ENCODE measurements at regions not wholly inside any gene's neighbourhood (a gene's known extent, or its start where the extent isn't known, plus 50 kb on each side); places are given as distances from the start of the nearest gene placed in this dataset.
A peak's percentile ranks its signal among the peaks of the same experiment; 100 is the strongest.

GRCh38 chr22:23401910-23402274 is 178.2 kb downstream of the IGLL1 start:
- TF ChIP-seq Cebpa-rat (IDR thresholded peaks at IDR 0.05): no peak
- Histone ChIP-seq H4K20me1 (peaks cover 0 to 32% (median 6%) of the 10 kb centered on the region in 11 experiments; a peak in 12 of 22 replicates), H3K4me3 (peak overlapping the region in 8 of 10 experiments; percentile 49 to 69 (median 58); a peak in 12 of 20 replicates), H3K27ac (no peak overlapping the region), H3K9ac (peak overlapping the region in 8 of 11 experiments; percentile 24 to 78 (median 70); a peak in 8 of 22 replicates), H3K4me1 (peaks cover 0 to 72% (median 66%) of the 10 kb centered on the region in 10 experiments; a peak in 18 of 20 replicates), H3K4me2 (peak overlapping the region; percentile 88 to 95 (median 93)), H3K9me3 (replicated peaks in 1 of 11) (no peaks in the 10 kb centered on the region), H3K36me3 (no peaks in the 10 kb centered on the region), H3K27me3 (peaks cover 0 to 6% (median 0%) of the 10 kb centered on the region in 11 experiments; a peak in 1 of 22 replicates)

- peaks cover 0 to 78% (median 71%) of the 10 kb centered on the region in 10 experiments; a peak in 18 of 20 replicates for H3K4me1 ChIP-seq
Measured at GRCh38 chr22:23401111-23401909, 178.8 kb downstream of the IGLL1 start.

GRCh38 chr22:23400286-23400981 is 179.7 kb downstream of the IGLL1 start:
- Histone ChIP-seq H3K4me3 (no peak overlapping the region), H3K9me3 (replicated peaks in 1 of 11) (no peaks in the 10 kb centered on the region), H3K27me3 (peaks cover 0 to 6% (median 0%) of the 10 kb centered on the region in 11 experiments; a peak in 1 of 22 replicates), H3K27ac (no peak overlapping the region), H3K4me1 (peaks cover 6 to 87% (median 80%) of the 10 kb centered on the region in 10 experiments; a peak in 18 of 20 replicates), H3K36me3 (no peaks in the 10 kb centered on the region), H4K20me1 (peaks cover 0 to 36% (median 6%) of the 10 kb centered on the region in 11 experiments; a peak in 12 of 22 replicates), H3K9ac (no peak overlapping the region), H3K4me2 (peak overlapping the region in 9 of 11 experiments; percentile 5 to 92 (median 78); a peak in 16 of 22 replicates)
- TF ChIP-seq Cebpa-rat (IDR thresholded peaks at IDR 0.05): no peak

More at GRCh38 chr22:23401111-23401909, 178.8 kb downstream of the IGLL1 start:
- H3K36me3 ChIP-seq: no peaks in the 10 kb centered on the region
- H3K27me3 ChIP-seq: peaks cover 0 to 6% (median 0%) of the 10 kb centered on the region in 11 experiments; a peak in 1 of 22 replicates
- peaks cover 0 to 35% (median 6%) of the 10 kb centered on the region in 11 experiments; a peak in 12 of 22 replicates for H4K20me1 ChIP-seq
- no peak overlapping the region for H3K4me3 ChIP-seq
- H3K9ac ChIP-seq: no peak overlapping the region
- TF ChIP-seq Cebpa-rat (IDR thresholded peaks at IDR 0.05): no peak
- H3K4me2 ChIP-seq: peak overlapping the region in 9 of 11 experiments; percentile 5 to 94 (median 92); a peak in 16 of 22 replicates
- H3K9me3 ChIP-seq (replicated peaks in 1 of 11): no peaks in the 10 kb centered on the region
- H3K27ac ChIP-seq: no peak overlapping the region

GRCh38 chr22:23399367-23400285 is 180.5 kb downstream of the IGLL1 start:
- peaks cover 0 to 6% (median 0%) of the 10 kb centered on the region in 11 experiments; a peak in 1 of 22 replicates for H3K27me3 ChIP-seq

GRCh38 chr22:23398701-23399366 is 181.3 kb downstream of the IGLL1 start:
- Histone ChIP-seq H3K4me2 (peak overlapping the region; percentile 32 to 92 (median 74); a peak in 21 of 22 replicates), H3K36me3 (no peaks in the 10 kb centered on the region), H4K20me1 (peaks cover 0 to 38% (median 6%) of the 10 kb centered on the region in 11 experiments; a peak in 12 of 22 replicates), H3K9ac (peak overlapping the region in 1 of 11 experiments; percentile 20; a peak in 1 of 22 replicates), H3K4me1 (peaks cover 6 to 99% (median 93%) of the 10 kb centered on the region in 10 experiments; a peak in 18 of 20 replicates), H3K4me3 (no peak overlapping the region), H3K27me3 (peaks cover 0 to 6% (median 0%) of the 10 kb centered on the region in 11 experiments; a peak in 1 of 22 replicates), H3K27ac (no peak overlapping the region), H3K9me3 (replicated peaks in 1 of 11) (no peaks in the 10 kb centered on the region)
- no peak for TF ChIP-seq Cebpa-rat (IDR thresholded peaks at IDR 0.05)

More at GRCh38 chr22:23399367-23400285, 180.5 kb downstream of the IGLL1 start:
- Histone ChIP-seq H3K36me3 (no peaks in the 10 kb centered on the region), H3K4me2 (peak overlapping the region in 9 of 11 experiments; percentile 65 to 92 (median 78); a peak in 17 of 22 replicates), H3K9ac (0 out of 22 replicates have a peak overlapping the region, but pooled peaks of 1 of the 11 experiments have one; percentile 20), H3K4me3 (no peak overlapping the region), H4K20me1 (peaks cover 0 to 36% (median 6%) of the 10 kb centered on the region in 11 experiments; a peak in 12 of 22 replicates), H3K4me1 (peaks cover 6 to 95% (median 88%) of the 10 kb centered on the region in 10 experiments; a peak in 18 of 20 replicates), H3K27ac (no peak overlapping the region), H3K9me3 (replicated peaks in 1 of 11) (no peaks in the 10 kb centered on the region)
- TF ChIP-seq Cebpa-rat (IDR thresholded peaks at IDR 0.05): no peak

DNA sequence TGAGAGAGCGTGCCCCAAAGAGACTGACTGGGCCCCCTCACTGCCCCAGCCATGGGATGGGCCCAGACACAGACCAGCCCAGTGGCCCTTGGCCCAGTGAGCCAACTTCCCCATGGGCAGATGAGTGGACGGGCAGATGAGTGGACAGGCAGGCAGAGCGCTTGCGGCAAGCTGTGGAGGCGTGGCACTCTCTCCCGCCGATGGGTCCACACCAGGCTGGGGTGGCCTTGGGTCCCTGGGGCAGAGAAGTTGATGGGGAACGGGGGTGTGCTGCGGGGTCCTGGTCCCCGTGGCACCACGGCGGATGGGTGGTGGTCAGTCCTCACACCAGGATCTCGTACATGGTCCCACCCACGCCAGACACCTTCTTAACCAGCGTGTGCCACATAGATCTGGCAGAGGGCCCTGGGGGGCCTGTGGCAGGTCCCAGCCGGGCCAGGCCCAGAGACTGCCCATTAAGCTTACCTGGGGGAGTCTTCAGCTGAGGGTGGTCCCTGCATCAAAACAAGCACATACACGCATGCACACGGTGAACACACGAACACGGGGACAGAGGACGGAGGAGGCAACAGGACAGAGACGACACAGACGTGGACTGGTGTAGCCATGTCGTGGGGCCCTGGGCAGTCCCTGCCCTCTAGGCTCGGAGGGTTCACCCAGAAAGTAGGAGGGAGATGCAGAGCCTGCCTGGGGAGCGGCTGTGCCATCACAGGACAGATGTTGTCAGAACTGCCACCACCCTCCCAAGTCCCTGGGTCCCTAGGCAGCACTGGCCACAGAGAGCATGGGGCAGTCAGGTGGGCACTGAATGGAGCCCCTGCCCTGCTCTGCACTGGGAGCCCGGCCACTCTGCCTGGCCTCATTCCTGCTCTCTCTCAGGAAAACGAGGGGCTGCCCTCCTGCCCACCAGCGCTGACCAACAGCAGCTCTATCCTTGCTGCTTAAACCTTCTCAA is 182.2 kb downstream of the IGLL1 start:
- Histone ChIP-seq H3K27ac (no peak overlapping the region), H3K4me3 (no peak overlapping the region), H3K27me3 (peaks cover 0 to 6% (median 0%) of the 10 kb centered on the region in 11 experiments; a peak in 1 of 22 replicates), H3K9me3 (replicated peaks in 1 of 11) (no peaks in the 10 kb centered on the region), H3K9ac (no peak overlapping the region), H3K4me1 (peaks cover 6 to 99% (median 92%) of the 10 kb centered on the region in 10 experiments; a peak in 18 of 20 replicates), H3K4me2 (peak overlapping the region in 8 of 11 experiments; percentile 65 to 92 (median 79); a peak in 18 of 22 replicates), H4K20me1 (peaks cover 0 to 36% (median 6%) of the 10 kb centered on the region in 11 experiments; a peak in 12 of 22 replicates), H3K36me3 (no peaks in the 10 kb centered on the region)
- no peak for TF ChIP-seq Cebpa-rat (IDR thresholded peaks at IDR 0.05)
